ENCODE measurements at regions not wholly inside any gene's neighbourhood (a gene's known extent, or its start where the extent isn't known, plus 50 kb on each side); places are given as distances from the start of the nearest gene placed in this dataset.
A peak's percentile ranks its signal among the peaks of the same experiment; 100 is the strongest.

DNA sequence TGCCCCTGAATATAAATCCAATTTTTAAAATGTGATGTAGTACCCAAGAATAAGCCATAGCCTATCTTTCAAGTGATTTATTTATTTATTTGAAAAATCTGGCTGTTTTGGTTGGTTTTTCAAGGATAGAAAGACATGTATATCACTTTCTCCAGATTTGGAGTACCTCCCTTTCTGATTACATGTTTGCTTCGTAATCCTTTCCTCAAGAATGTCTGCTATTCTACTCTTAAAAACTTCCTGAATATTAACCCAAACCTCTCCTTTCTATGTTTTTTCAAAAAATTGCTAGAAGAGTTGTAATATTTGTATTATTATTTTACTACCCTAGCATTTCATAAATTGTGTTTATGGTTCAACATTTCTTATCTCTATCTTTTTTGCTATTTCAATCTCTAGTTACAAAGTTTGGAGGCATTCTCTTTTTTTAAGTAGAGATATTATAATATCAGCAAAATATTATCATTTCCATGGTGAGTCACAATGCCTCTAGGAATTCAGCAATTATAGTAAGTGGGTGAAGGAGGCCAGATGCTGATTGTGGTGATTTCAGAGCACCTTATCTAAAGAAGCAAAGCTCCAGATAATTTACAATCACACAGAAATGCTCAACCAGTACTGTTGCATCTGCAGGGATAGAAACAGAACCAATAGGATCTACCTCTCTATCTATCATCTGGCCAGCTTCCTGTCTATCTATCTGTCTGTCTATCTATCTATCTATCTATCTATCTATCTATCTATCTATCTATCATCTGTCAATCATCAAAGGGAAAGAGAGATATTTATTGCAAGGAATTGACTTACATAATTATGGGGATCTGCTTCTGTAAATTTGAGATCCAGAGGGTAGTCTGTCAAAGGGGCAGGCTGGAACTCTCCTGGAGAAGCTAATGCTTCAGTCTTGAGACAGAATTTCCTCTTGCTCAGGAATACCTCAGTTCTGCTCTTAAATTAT, 412.5 kb upstream of the SEMA3C start:
- Histone ChIP-seq H3K4me3 (ENCODE audit: insufficient read depth, low read length) (no peak overlapping the region), H3K4me1 (ENCODE audit: insufficient read depth, low read length) (peaks cover 25% of the 10 kb centered on the region), H3K27ac (ENCODE audit: low read depth, low read length) (peak overlapping the region; percentile 47), H3K36me3 (ENCODE audit: insufficient read depth, low read length) (no peaks in the 10 kb centered on the region), H4K20me1 (ENCODE audit: insufficient read depth, low read length) (no peaks in the 10 kb centered on the region), H3K79me2 (ENCODE audit: insufficient read depth, low read length) (no peaks in the 10 kb centered on the region), H3K4me2 (ENCODE audit: insufficient read depth, low read length) (peak overlapping the region; percentile 41), H3K27me3 (ENCODE audit: insufficient read depth, low read length) (no peaks in the 10 kb centered on the region), H2AFZ (ENCODE audit: low read length) (no peak overlapping the region), H3K9me3 (ENCODE audit: low read depth, low read length) (no peaks in the 10 kb centered on the region)
- peak; percentile 49 for DNase-seq (ENCODE audit: insufficient read length, low spot score, missing footprints)
- TF ChIP-seq, protein P1, sequence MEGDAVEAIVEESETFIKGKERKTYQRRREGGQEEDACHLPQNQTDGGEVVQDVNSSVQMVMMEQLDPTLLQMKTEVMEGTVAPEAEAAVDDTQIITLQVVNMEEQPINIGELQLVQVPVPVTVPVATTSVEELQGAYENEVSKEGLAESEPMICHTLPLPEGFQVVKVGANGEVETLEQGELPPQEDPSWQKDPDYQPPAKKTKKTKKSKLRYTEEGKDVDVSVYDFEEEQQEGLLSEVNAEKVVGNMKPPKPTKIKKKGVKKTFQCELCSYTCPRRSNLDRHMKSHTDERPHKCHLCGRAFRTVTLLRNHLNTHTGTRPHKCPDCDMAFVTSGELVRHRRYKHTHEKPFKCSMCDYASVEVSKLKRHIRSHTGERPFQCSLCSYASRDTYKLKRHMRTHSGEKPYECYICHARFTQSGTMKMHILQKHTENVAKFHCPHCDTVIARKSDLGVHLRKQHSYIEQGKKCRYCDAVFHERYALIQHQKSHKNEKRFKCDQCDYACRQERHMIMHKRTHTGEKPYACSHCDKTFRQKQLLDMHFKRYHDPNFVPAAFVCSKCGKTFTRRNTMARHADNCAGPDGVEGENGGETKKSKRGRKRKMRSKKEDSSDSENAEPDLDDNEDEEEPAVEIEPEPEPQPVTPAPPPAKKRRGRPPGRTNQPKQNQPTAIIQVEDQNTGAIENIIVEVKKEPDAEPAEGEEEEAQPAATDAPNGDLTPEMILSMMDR (IDR thresholded peaks at IDR 0.05; ENCODE audit: extremely low read depth, low read depth, low read length) = no peak

- H3K4me1 ChIP-seq (ENCODE audit: insufficient read depth, low read length) = peaks cover 25% of the 10 kb centered on the region
- H4K20me1 ChIP-seq (ENCODE audit: insufficient read depth, low read length) = no peaks in the 10 kb centered on the region
- no peak overlapping the region for H3K4me3 ChIP-seq (ENCODE audit: insufficient read depth, low read length)
- H3K27me3 ChIP-seq (ENCODE audit: insufficient read depth, low read length) = no peaks in the 10 kb centered on the region
- H3K27ac ChIP-seq (ENCODE audit: low read depth, low read length) = no peak overlapping the region
- TF ChIP-seq, protein P1 (IDR thresholded peaks at IDR 0.05; ENCODE audit: extremely low read depth, low read depth, low read length) = no peak
- no peaks in the 10 kb centered on the region for H3K36me3 ChIP-seq (ENCODE audit: insufficient read depth, low read length)
- H3K4me2 ChIP-seq (ENCODE audit: insufficient read depth, low read length) = no peak overlapping the region
- H3K79me2 ChIP-seq (ENCODE audit: insufficient read depth, low read length) = no peaks in the 10 kb centered on the region
- H2AFZ ChIP-seq (ENCODE audit: low read length) = no peak overlapping the region
- no peaks in the 10 kb centered on the region for H3K9me3 ChIP-seq (ENCODE audit: low read depth, low read length)
- DNase-seq (ENCODE audit: insufficient read length, low spot score, missing footprints) = no peak
Observed at GRCh38 chr7:81330108-81330507, 411.3 kb upstream of the SEMA3C start.

DNA sequence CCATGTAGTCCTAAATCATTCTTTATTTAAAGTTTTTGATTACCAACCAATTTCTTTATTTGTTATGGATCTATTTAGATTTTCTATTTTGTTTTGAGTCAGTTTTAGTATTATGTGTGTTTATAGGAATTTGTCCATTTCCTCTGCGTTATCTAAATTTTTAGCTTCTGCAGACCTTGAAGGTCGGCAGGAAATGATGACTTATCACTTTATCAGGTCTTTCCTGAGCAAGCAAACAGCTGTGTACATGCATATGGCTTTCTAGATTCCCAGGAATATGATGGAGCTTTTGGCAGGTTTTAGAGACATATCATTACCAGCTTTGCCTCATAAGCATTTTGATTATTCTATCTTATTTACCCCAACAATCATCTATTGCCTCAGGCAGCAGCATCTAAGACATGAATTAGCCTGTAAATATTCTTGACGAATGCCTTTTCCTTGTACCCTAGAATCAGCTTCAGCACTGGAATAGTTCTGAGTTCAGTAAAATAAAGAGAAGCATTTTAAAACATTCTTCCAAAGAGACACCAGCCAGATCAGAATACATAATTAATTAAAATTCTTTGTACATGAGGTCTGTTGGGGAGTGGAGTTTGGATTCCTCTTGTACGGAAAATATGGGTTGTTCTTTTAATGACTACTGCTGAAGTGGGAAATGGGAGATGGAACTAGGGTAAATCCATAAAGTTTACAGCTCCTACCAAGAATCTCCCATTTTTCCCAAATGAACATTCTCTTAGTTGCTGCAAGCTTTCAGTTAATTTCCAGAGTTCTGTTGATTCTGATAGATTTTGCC, 408.8 kb upstream of the SEMA3C start:
- H3K4me2 ChIP-seq (ENCODE audit: insufficient read depth, low read length) = no peak overlapping the region
- H3K27me3 ChIP-seq (ENCODE audit: insufficient read depth, low read length) = no peaks in the 10 kb centered on the region
- no peak overlapping the region for H2AFZ ChIP-seq (ENCODE audit: low read length)
- H3K4me3 ChIP-seq (ENCODE audit: insufficient read depth, low read length) = no peak overlapping the region
- no peak for DNase-seq (ENCODE audit: insufficient read length, low spot score, missing footprints)
- TF ChIP-seq, protein P1 (IDR thresholded peaks at IDR 0.05; ENCODE audit: extremely low read depth, low read depth, low read length) = no peak
- H3K27ac ChIP-seq (ENCODE audit: low read depth, low read length) = no peak overlapping the region
- H3K4me1 ChIP-seq (ENCODE audit: insufficient read depth, low read length) = peaks cover 20% of the 10 kb centered on the region
- no peaks in the 10 kb centered on the region for H4K20me1 ChIP-seq (ENCODE audit: insufficient read depth, low read length)
- no peaks in the 10 kb centered on the region for H3K79me2 ChIP-seq (ENCODE audit: insufficient read depth, low read length)
- H3K9me3 ChIP-seq (ENCODE audit: low read depth, low read length) = no peaks in the 10 kb centered on the region
- H3K36me3 ChIP-seq (ENCODE audit: insufficient read depth, low read length) = no peaks in the 10 kb centered on the region

DNA sequence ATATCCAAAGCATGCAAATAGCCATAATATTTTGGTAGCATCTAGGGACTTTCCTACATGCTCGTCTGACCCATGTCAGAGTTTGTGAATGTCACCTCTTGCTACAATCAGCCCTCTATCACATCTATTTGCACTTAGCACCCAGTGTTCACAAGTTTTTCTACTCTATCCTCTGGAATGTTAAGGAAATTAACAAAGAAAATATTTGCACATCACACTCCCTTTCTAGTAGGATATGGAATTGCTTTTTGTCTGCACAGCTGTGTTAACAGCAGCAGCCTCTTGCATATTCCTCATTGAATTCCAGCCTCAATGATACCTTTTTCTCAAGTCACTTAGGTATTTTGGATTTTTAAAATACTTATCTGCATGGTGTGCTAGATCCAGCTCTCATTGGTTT, 403.1 kb upstream of the SEMA3C start:
- Histone ChIP-seq H3K36me3 (ENCODE audit: insufficient read depth, low read length) (no peaks in the 10 kb centered on the region), H4K20me1 (ENCODE audit: insufficient read depth, low read length) (no peaks in the 10 kb centered on the region), H3K79me2 (ENCODE audit: insufficient read depth, low read length) (no peaks in the 10 kb centered on the region), H3K4me1 (ENCODE audit: insufficient read depth, low read length) (no peaks in the 10 kb centered on the region), H2AFZ (ENCODE audit: low read length) (no peak overlapping the region), H3K4me2 (ENCODE audit: insufficient read depth, low read length) (no peak overlapping the region), H3K9me3 (ENCODE audit: low read depth, low read length) (no peaks in the 10 kb centered on the region), H3K4me3 (ENCODE audit: insufficient read depth, low read length) (no peak overlapping the region), H3K27ac (ENCODE audit: low read depth, low read length) (no peak overlapping the region), H3K27me3 (ENCODE audit: insufficient read depth, low read length) (no peaks in the 10 kb centered on the region)
- TF ChIP-seq, protein P1 (IDR thresholded peaks at IDR 0.05; ENCODE audit: extremely low read depth, low read depth, low read length) = no peak
- no peak for DNase-seq (ENCODE audit: insufficient read length, low spot score, missing footprints)
